DMS153 (cell line): ENCODE measurements at regions not wholly inside any gene's neighbourhood (a gene's known extent, or its start where the extent isn't known, plus 50 kb on each side); places are given as distances from the start of the nearest gene placed in this dataset.

ENCODE experiments used
- DNase-seq: peaks from one replicate; lab custom pipeline; 2025; lab: John Stamatoyannopoulos, UW

- DNase-seq, result no peak
These were observed 417.4 kb upstream of the RIOK2 start for GRCh38 chr5:97600486-97600885.

DNA sequence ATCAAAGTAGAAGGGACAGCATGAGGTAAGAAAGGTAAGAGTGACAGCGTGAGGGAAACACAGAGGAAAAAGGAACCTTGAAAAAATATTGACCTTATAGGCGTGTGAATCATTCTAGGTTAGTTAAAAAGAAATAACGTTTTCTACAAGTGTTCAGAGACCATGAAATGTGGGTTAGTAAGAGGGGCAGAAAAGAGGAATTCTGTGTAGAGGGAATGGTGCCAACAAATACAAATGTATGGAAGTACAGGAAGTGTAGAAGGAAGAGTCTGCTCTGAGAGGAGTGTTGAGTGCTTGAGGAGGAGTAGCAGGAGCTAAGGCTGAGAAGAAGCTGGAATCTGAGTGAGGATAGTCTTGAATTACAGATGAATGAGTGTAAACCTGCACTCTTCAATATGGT is 418.6 kb upstream of the RIOK2 start:
- DNase-seq, result no peak

DNA sequence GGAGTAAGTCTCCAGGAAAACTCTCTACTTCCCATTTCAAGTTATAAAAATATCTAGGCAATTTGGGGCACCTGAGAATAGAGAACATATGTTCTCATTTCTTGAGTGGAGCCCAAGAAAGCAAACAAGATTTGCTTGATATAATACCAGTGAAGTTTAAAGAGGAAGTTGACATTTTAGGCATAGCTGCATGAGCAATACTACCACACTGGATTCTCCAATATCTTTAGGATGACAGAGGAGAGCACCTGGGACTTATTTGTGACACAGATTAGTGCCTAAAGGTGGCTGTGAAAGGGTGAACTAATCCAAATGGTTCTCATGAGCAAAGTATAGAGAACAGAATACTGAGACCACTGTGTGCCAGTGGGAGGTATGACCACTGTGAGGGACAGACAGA is 423.5 kb upstream of the RIOK2 start:
- DNase-seq, result no peak

DNA sequence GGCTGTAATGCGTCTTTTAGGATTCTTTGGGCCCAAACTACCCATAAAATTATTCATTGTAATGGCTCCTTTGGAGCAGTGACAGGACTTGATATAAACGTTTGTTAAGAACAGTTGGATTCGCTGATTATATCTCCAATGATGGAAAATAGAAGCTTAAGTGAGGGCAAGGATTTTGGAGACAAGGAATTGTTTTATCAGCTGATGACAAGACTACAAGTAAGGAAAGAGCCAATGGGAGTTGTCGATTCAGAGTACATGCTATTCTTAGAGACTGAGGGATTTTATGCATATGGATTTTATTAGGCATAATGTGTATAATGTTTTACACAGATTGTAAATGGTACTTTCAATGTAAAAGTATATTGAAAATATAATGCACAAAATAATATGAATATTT is 425.5 kb upstream of the RIOK2 start:
- no peak for DNase-seq

DNA sequence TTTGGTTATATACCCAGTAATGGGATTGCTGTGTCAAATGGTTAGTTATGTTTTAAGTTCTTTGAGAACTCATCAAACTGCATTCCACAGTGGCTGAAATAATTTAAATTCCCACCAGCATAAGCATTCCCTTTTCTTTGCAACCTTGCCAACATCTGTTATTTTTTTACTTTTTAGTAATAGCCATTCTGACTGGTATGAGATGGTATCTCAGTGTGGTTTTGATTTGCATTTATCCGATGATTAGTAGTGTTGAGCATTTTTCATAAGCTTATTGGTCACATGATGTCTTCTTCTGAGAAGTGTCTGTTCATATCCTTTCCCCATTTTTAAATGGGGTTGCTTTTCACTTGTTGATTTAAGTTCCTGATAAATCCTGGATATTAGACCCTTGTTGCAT is 435.7 kb upstream of the RIOK2 start:
- no peak for DNase-seq

DNA sequence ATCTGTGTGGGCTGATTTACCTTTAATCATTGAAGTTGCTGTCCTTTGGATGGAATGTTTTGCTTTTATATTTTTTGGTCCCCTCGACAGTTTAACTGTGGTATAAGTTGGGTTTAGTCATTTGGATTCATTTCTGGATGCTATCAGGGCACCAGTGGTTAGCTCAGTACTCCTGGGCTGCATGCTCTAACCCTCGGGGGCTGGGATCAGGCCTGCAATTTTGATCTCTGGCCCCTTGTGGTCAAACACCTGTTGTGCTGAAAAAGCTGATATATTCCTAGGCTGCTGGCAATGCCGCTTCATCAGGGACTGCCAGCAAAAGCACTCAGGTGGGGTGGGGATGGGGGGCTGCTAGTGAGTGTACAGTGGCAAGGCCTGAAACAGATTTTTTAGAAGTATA is 440.4 kb upstream of the RIOK2 start:
- DNase-seq, result no peak

DNA sequence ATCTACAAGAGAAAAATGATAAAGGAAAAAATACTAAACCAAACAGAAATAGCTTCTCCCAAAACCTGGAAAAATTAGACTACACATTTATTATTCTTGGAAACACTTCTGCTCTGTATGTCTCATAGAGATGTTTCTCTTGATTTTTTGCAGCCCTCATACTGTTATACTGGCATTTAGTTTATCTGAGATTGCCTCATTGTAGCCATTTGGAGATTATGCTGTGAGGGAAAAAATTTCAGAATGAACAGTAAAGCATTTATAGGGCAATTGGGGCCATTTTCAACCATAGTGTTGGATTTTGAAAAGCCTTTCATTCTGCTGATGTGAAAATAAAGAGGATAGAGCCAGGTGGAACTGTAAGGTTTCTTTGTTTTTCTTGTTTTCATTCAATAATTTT is 441.8 kb upstream of the RIOK2 start:
- no peak for DNase-seq

GRCh38 chr5:97627272-97627671 is 444.2 kb upstream of the RIOK2 start:
- DNase-seq, result no peak

- DNase-seq, result no peak
These were observed 445.0 kb upstream of the RIOK2 start for GRCh38 chr5:97628031-97628430.

DNA sequence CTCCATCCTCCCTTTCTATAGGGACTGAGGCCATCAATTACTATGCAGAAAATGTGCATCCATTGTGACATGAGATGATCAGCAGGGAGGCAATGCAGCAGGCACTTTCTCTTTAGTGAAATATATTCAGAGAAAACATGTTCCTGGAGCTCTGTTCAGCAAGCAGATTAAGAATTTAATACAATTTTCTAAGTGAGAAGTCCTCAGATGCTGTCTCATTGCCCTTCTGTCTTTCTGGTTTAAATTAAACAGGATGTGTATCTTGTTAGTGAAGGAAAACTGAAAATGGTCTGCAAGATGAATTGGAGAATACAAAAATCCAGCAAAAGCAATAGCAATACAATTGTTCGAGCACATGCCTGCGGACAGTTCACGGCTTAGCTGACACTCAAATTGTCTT is 445.8 kb upstream of the RIOK2 start:
- DNase-seq, result no peak

- DNase-seq, result no peak
These were observed 446.2 kb upstream of the RIOK2 start for GRCh38 chr5:97629276-97629675.

DNA sequence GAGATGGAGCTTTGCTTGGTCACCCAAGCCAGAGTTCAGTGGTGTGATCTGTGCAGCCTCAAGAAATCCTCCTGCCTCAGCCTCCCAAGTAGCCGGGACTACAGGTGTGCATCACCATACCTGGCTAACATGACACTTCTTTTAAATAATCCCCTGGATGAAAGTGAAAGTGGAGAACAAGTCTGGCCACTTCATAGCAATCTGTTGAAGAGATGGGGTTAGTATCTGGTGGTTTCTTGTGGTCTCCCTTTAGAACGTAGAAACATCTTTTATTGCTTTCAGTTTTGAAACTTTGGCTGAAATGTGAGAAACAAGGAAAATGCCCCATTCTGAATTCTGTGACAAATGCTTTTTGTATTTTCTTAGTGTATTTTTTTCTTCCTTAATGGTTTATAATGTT is 452.5 kb upstream of the RIOK2 start:
- DNase-seq, result no peak

DNA sequence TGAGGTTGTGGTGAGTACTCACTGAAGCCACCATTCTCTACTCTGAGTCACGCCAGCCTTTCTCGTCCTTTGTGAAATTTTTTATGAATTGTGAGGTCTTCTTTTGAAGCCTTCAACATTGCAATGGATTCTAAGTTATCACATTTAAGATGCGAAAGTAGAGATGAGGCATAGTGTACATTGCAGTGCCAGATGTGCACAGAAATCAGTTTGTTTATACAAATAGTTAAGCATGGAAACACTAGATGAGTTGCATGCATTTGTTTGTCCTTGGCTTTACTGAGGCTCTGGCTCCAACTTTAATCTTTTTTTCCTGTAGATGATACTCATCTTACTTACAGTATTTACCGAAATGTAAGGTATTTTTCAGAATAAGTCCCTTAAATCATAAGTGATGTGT is 453.7 kb upstream of the RIOK2 start:
- no peak for DNase-seq

- no peak for DNase-seq
These were observed 458.0 kb upstream of the RIOK2 start for GRCh38 chr5:97641081-97641480.

- DNase-seq, result no peak
These were observed 461.2 kb upstream of the RIOK2 start for GRCh38 chr5:97644206-97644605.

DNA sequence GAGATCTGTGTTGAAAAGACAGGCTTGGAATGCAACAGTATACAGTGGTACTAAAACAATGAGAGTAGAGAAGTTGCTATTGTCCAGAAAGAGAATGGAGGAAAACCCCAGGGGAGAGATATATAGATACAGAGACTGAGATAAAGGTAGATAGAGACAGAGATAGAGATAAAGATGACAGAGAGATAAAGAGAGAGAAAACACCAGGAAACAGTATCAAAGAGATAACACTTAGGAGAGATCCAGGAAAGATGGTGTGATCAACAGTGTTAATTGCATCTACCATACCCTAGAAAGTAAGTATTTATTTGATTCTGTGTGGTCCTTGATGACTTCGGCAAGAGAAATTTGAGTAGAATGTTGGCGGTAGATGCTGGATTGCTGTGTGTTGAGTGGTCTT is 461.8 kb upstream of the RIOK2 start:
- DNase-seq, result no peak

DNA sequence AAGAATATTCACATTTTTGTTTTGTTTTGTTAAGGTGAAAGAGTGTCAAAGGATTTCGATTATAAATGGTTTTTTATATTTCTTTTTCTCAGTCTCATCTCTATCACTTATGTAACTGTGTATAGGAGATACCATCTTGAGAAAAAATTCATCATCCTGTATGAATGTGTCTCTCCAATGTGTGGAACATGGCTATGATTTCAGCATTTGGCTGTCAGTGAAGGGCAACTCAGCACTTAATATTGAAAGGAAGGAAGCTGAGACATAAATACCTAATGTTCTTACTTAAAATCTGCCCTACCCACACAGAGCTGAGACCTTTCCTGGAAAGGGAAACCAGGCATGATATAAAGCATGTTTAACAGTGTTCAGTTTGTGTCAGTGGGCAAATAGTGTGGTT is 474.2 kb upstream of the RIOK2 start:
- no peak for DNase-seq

- DNase-seq, result no peak
These were observed 475.3 kb upstream of the RIOK2 start for GRCh38 chr5:97658116-97658900.

GRCh38 chr5:97666783-97667182 is 483.7 kb upstream of the RIOK2 start:
- no peak for DNase-seq

- DNase-seq, result no peak
These were observed 487.4 kb upstream of the RIOK2 start for GRCh38 chr5:97670447-97670846.

DNA sequence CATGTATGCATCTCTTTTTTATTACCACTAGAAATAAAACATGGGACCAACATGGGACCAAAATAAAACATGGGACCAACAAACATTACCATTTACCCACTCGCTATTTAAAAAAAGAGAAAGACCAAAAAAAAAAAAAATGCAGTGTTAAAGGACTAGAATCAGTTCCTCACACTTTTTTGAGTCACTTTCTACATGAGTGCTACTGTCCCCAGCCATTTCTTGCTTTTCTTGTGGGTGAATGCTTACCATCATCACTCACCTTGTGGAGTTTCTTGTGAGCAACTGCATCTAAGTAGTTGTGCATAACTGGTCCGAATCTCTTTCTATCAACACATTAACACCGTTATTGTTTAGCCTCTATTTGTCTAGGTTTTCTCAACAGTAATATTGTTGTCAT is 493.6 kb upstream of the RIOK2 start:
- DNase-seq, result no peak

- no peak for DNase-seq
These were observed 511.0 kb upstream of the RIOK2 start for GRCh38 chr5:97694091-97694490.

DNA sequence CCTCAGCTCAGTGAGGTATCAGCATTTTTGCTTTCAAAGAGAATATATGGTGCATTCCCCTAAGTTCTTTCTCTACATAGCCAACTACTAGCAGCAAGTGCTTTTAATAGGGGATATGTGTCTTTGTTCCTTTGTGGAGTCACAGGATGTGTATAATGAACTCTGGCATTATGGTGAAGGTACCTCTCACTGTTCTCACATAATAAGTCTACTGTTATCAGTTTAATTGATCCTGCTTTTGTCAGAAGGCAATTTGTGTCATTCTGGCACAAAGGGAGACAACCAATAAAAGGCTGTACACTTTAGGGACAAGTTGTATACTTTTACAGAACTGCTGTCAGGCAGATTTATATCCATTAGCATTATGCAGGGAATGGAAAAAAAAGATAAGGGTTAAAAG is 531.4 kb upstream of the RIOK2 start:
- DNase-seq, result no peak

GRCh38 chr5:97726106-97726505 is 543.1 kb upstream of the RIOK2 start:
- no peak for DNase-seq

DNA sequence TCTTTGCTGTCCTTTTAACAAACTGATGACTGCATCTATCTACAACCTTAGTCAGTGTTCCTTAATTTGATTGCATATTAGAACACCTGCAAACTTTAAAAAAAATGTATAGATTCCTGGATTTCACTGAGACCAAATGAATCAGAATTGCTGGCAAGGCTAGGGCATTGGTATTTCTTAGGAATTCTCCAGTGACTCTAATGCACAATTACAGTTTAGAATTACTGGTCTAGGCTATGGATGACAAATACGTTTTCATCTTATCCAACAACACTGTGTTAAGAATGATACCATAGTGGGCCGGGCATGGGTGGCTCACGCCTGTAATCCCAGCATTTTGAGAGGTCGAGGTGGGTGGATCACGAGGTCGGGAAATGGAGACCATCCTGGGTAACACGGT is 545.9 kb upstream of the RIOK2 start:
- no peak for DNase-seq
